K562 (cell line): ENCODE measurements at regions not wholly inside any gene's neighbourhood (a gene's known extent, or its start where the extent isn't known, plus 50 kb on each side); places are given as distances from the start of the nearest gene placed in this dataset.
A peak's percentile ranks its signal among the peaks of the same experiment; 100 is the strongest.

ENCODE experiments used
- ATAC-seq: fragments of 200-7000 bp; cut with Tn5 transposase; 3 replicates; pipeline ENCODE4 v1.9.1; 2020; ENCODE audit warnings: moderate library complexity
- BruUV-seq: library from RNA; stranded (reverse); fragments of 400-500 nt; replicated peaks from 2 replicates; lab custom pipeline; 2021; lab: Mats Ljungman, UMichigan
- CTCF ChIA-PET: fragments of 300-600 bp; formaldehyde crosslinking; extraction: SDS; loops from one replicate; lab custom pipeline; 2021; ENCODE audit warnings: low intra/inter-chr PET ratio; lab: Yijun Ruan, JAX
- POLR2A ChIA-PET: fragments of 300-600, 350-650 bp; sonication (Branson Sonifier 250); formaldehyde crosslinking; extraction: SDS; loops from one replicate; lab custom pipeline; 2021; ENCODE audit warnings: antibody characterized with exemption, inconsistent platforms; lab: Yijun Ruan, JAX
- DNase-seq, 4 experiments: peaks; one replicate each; pipeline versions ENCODE4 v3.0.0 to v3.0.0-alpha.2; 2011 to 2018; ENCODE audit warnings: low spot score in 3 of 4, mixed read lengths in 3 of 4; ENCODE audit errors: extremely low read depth in 1 of 4
- FAIRE-seq: peaks from 2 replicates; lab custom pipeline; 2011; peaks lifted over from hg19 to GRCh38; lab: Jason Lieb, UNC
- H2AFZ ChIP-seq: 2 replicates; pipeline ENCODE4 v1.6.0; 2011; ENCODE audit warnings: low read depth, low read length, control low read depth, inconsistent platforms
- H3K27ac ChIP-seq: fragments of 200-600 bp; 3 replicates; pipeline ENCODE4 v1.8.0; 2011; ENCODE audit warnings: low read depth, mild to moderate bottlenecking, control low read depth, inconsistent platforms, low read length, moderate library complexity, mixed read lengths; ENCODE audit errors: extremely low read depth
- H3K27me3 ChIP-seq, 2 experiments: fragments of 300-600 bp in 1 of 2; 2 replicates in 1 of 2; 3 replicates in 1 of 2; pipeline versions ENCODE4 v1.6.0 to v1.8.0; 2011; ENCODE audit warnings: inconsistent platforms in 2 of 2, low read length in 2 of 2, mild to moderate bottlenecking in 1 of 2, mixed read lengths in 1 of 2, moderate library complexity in 1 of 2; ENCODE audit not compliant: control insufficient read depth in 2 of 2, insufficient read depth in 2 of 2
- H3K36me3 ChIP-seq: fragments of 300-600 bp; 3 replicates; pipeline ENCODE4 v1.8.0; 2011; ENCODE audit warnings: mild to moderate bottlenecking, low read length, inconsistent platforms; ENCODE audit not compliant: control insufficient read depth, insufficient read depth
- H3K4me1 ChIP-seq, 2 experiments: fragments of 200-600 bp in 1 of 2; replicated peaks in 1 of 2; 2 replicates in 1 of 2; 3 replicates in 1 of 2; pipeline versions ENCODE4 v1.5.1 to v1.8.0; 2011; ENCODE audit warnings: inconsistent platforms in 2 of 2, low read length in 2 of 2, mild to moderate bottlenecking in 1 of 2, mixed read lengths in 1 of 2, moderate library complexity in 1 of 2; ENCODE audit not compliant: control insufficient read depth in 2 of 2, insufficient read depth in 2 of 2
- H3K4me2 ChIP-seq: 2 replicates; pipeline ENCODE4 v1.6.1; 2011; ENCODE audit warnings: low read length, control low read depth, inconsistent platforms, mixed read lengths; ENCODE audit not compliant: insufficient read depth
- H3K4me3 ChIP-seq: fragments of 200-600 bp; sonication (generic), shearing (Covaris generic); 2 replicates; pipeline ENCODE4 v1.5.1; 2016; ENCODE audit warnings: control low read depth, inconsistent platforms
- H3K79me2 ChIP-seq: fragments of 200-600 bp; 3 replicates; pipeline ENCODE4 v1.8.0; 2011; ENCODE audit warnings: low read length, inconsistent platforms; ENCODE audit not compliant: control insufficient read depth, insufficient read depth
- H3K9ac ChIP-seq, 2 experiments: 2 replicates each; pipeline versions ENCODE4 v1.6.0 to v1.6.1; 2011; ENCODE audit warnings: low read depth in 2 of 2, low read length in 2 of 2, control low read depth in 1 of 2, inconsistent platforms in 1 of 2, mild to moderate bottlenecking in 1 of 2, mixed read lengths in 1 of 2; ENCODE audit not compliant: insufficient read depth in 1 of 2
- H3K9me1 ChIP-seq: one replicate; pipeline ENCODE4 v1.6.0; 2011; ENCODE audit warnings: inconsistent platforms, mild to moderate bottlenecking, low read length, moderate library complexity; ENCODE audit not compliant: control insufficient read depth, insufficient read depth
- H3K9me3 ChIP-seq: replicated peaks from 2 replicates; pipeline ENCODE4 v1.5.1; 2011; ENCODE audit warnings: low read depth, low read length, inconsistent platforms; ENCODE audit not compliant: control insufficient read depth, insufficient read depth
- H4K20me1 ChIP-seq: replicated peaks from 2 replicates; pipeline ENCODE4 v1.6.1; 2011; ENCODE audit warnings: low read length, inconsistent platforms, mixed read lengths; ENCODE audit not compliant: control insufficient read depth, insufficient read depth
- ARID3B ChIP-seq: fragments of 250-450 bp; sonication (Bioruptor Pico); IDR thresholded peaks from 2 replicates; pipeline ENCODE4 v1.4.0; 2020; ENCODE audit warnings: borderline replicate concordance
- C11orf30 ChIP-seq: fragments of 450-650 bp; IDR thresholded peaks from 2 replicates; pipeline ENCODE4 v1.6.1; 2016; ENCODE audit warnings: low read depth, mild to moderate bottlenecking
- CAMTA2 ChIP-seq: fragments of 250-450 bp; sonication (Bioruptor Pico); conservative IDR thresholded peaks from 2 replicates; pipeline ENCODE4 v1.5.1; 2022
- CREB3 ChIP-seq: fragments of 450-650 bp; conservative IDR thresholded peaks from 2 replicates; pipeline ENCODE4 v1.6.1; 2016; ENCODE audit warnings: missing genetic modification characterization, low read depth, mild to moderate bottlenecking, missing compliant biosample characterization, moderate library complexity
- CTCF ChIP-seq, 3 experiments: IDR thresholded peaks in 2 of 3; conservative IDR thresholded peaks in 1 of 3; 2 replicates each; pipeline ENCODE4 v1.5.1; 2011 to 2012; ENCODE audit warnings: low read length in 3 of 3, mild to moderate bottlenecking in 3 of 3, control low read depth in 2 of 3, improper control_type of control experiment in 1 of 3, inconsistent platforms in 1 of 3, low read depth in 1 of 3, mixed read lengths in 1 of 3, moderate library complexity in 1 of 3; ENCODE audit not compliant: insufficient read depth in 2 of 3
- E4F1 ChIP-seq: fragments of 250-450 bp; sonication (Bioruptor Pico); IDR thresholded peaks from 2 replicates; pipeline ENCODE4 v1.5.0; 2021; ENCODE audit warnings: mild to moderate bottlenecking, borderline replicate concordance
- MAFF ChIP-seq: IDR thresholded peaks from 2 replicates; pipeline ENCODE4 v1.6.1; 2012; ENCODE audit warnings: low read length, improper control_type of control experiment
- MAFG ChIP-seq: fragments of 450-650 bp; conservative IDR thresholded peaks from 2 replicates; pipeline ENCODE4 v1.6.1; 2016; ENCODE audit warnings: missing genetic modification characterization, missing compliant biosample characterization
- MAFK ChIP-seq: IDR thresholded peaks from 2 replicates; pipeline ENCODE4 v1.6.1; 2011; ENCODE audit warnings: low read length, improper control_type of control experiment
- MTA2 ChIP-seq: fragments of 450-650 bp; IDR thresholded peaks from 2 replicates; pipeline ENCODE4 v1.6.1; 2016; ENCODE audit warnings: low read depth
- RBFOX2 ChIP-seq: fragments of 200-400 bp; formaldehyde crosslinking; IDR thresholded peaks from 2 replicates; pipeline ENCODE4 v1.6.1; 2017; ENCODE audit warnings: low read depth, mild to moderate bottlenecking, low read length, moderate library complexity
- ZNF133 ChIP-seq: fragments of 250-450 bp; sonication (Bioruptor Pico); IDR thresholded peaks from 2 replicates; pipeline ENCODE4 v1.4.0; 2020; ENCODE audit warnings: mild to moderate bottlenecking
- ZNF316 ChIP-seq: fragments of 450-650 bp; IDR thresholded peaks from 2 replicates; pipeline ENCODE4 v1.6.1; 2016
- ZNF324 ChIP-seq: fragments of 250-450 bp; sonication (Bioruptor Pico); IDR thresholded peaks from 2 replicates; pipeline ENCODE4 v1.4.0; 2020; ENCODE audit warnings: mild to moderate bottlenecking
- ZNF398 ChIP-seq: fragments of 250-450 bp; sonication (Bioruptor Pico); IDR thresholded peaks from 2 replicates; pipeline ENCODE4 v1.8.0; 2021; ENCODE audit warnings: moderate library complexity, mild to moderate bottlenecking, inconsistent platforms
- ZNF644 ChIP-seq: fragments of 200-800 bp; sonication (Bioruptor generic); IDR thresholded peaks from 2 replicates; pipeline ENCODE4 v1.6.1; 2016; ENCODE audit warnings: low read depth, missing genetic modification characterization, missing compliant biosample characterization
- WGBS: fragments of 100-300 bp; shearing (Covaris generic); methylation state at CpG from one replicate; pipeline ENCODE4 v1.1.6; 2016; ENCODE audit warnings: low coverage, mixed read lengths; ENCODE audit not compliant: insufficient coverage; ENCODE audit errors: missing lambda C conversion rate; 5-methylcytosine and 5-hydroxymethylcytosine counted together
- in situ Hi-C: fragments of 300-500 bp; cut with MboI; formaldehyde crosslinking; loops from 4 replicates; pipeline ENCODE4 v1.15.0; 2018; ENCODE audit warnings: inconsistent platforms, mixed read lengths
- intact Hi-C: fragments of 100-400 bp; cut with micrococcal nuclease; formaldehyde crosslinking; loops from 2 replicates; pipeline ENCODE4 v1.14.2; 2022

- ChIA-PET POLR2A (no interaction called here), CTCF (no interaction called here)
- Histone ChIP-seq H3K4me1 (no peaks in the 10 kb centered on the region), H3K4me2 (no peak overlapping the region), H3K36me3 (no peaks in the 10 kb centered on the region), H3K9me1 (no peaks in the 10 kb centered on the region), H4K20me1 (no peaks in the 10 kb centered on the region), H3K4me3 (no peak overlapping the region), H3K27ac (no peak overlapping the region), H3K9me3 (no peaks in the 10 kb centered on the region), H2AFZ (no peak overlapping the region), H3K79me2 (no peaks in the 10 kb centered on the region), H3K27me3 (no peaks in the 10 kb centered on the region), H3K9ac (no peak overlapping the region)
- intact Hi-C loops = no loop called here
- FAIRE-seq (no peak), DNase-seq (no peak), ATAC-seq (no peak)
- in situ Hi-C loops = no loop called here
- 0% methylated on average over 1 of the region's 1 CpG for WGBS
- no TSS peak for BruUV-seq
- TF ChIP-seq E4F1 (CRISPR knock-in tag) (no peak), CTCF (IDR thresholded peaks at IDR 0.05 in 2 of 3, conservative IDR thresholded peaks at IDR 0.05 in 1 of 3; ENCODE audit: insufficient read depth in 2 of 3, low read depth in 1 of 3, low read length in 3 of 3) (no peak), RBFOX2 (no peak), ZNF644 (tag) (no peak), MTA2 (no peak), CREB3 (tag) (no peak), ZNF316 (peak; percentile 62), MAFF (peak; percentile 88), MAFK (peak; percentile 92), ZNF398 (CRISPR knock-in tag) (no peak), CAMTA2 (no peak), ZNF133 (CRISPR knock-in tag) (no peak), C11orf30 (peak; percentile 62; the same call in 1 of the 2 replicates), MAFG (peak; percentile 66), ARID3B (CRISPR knock-in tag) (no peak), ZNF324 (CRISPR knock-in tag) (no peak)
Observed at GRCh38 chr13:103473081-103473480, 406.9 kb upstream of the SLC10A2 start.
